H1 (cell line): ENCODE measurements at regions not wholly inside any gene's neighbourhood (a gene's known extent, or its start where the extent isn't known, plus 50 kb on each side); places are given as distances from the start of the nearest gene placed in this dataset.

Source experiments
- CTCF ChIA-PET: fragments of 300-600 bp; sonication (Branson Sonifier 250); formaldehyde crosslinking; loops from one replicate; lab custom pipeline; 2021; ENCODE audit not compliant: partially characterized antibody; lab: Charles Lee
- POLR2A ChIA-PET: fragments of 300-600 bp; sonication (Branson Sonifier 250); formaldehyde crosslinking; loops from one replicate; lab custom pipeline; 2021; ENCODE audit warnings: inconsistent platforms; ENCODE audit not compliant: partially characterized antibody; lab: Charles Lee
- DNase-seq, 2 experiments: peaks; one replicate each; pipeline versions ENCODE4 v3.0.0 to v3.0.0-alpha.2; 2010 to 2022; ENCODE audit warnings: low spot score in 2 of 2, low read depth in 1 of 2, mixed read lengths in 1 of 2
- FAIRE-seq: peaks from 2 replicates; lab custom pipeline; 2011; peaks lifted over from hg19 to GRCh38; lab: Jason Lieb, UNC
- H2AFZ ChIP-seq: 2 replicates; pipeline ENCODE4 v1.8.1; 2012; ENCODE audit warnings: low read length, inconsistent platforms
- H2AK5ac ChIP-seq: 2 replicates; pipeline ENCODE4 v1.6.1; 2013; ENCODE audit warnings: low read depth, low read length
- H2BK120ac ChIP-seq: replicated peaks from 2 replicates; pipeline ENCODE3; 2013; ENCODE audit warnings: low read depth, low read length, inconsistent platforms
- H2BK12ac ChIP-seq: 2 replicates; pipeline ENCODE4 v1.6.1; 2013; ENCODE audit warnings: low read depth, low read length
- H2BK15ac ChIP-seq: 2 replicates; pipeline ENCODE4 v1.6.1; 2013; ENCODE audit warnings: low read length
- H2BK20ac ChIP-seq: 2 replicates; pipeline ENCODE4 v1.6.1; 2013; ENCODE audit warnings: low read length
- H2BK5ac ChIP-seq: 2 replicates; pipeline ENCODE4 v1.6.1; 2013; ENCODE audit warnings: low read depth, low read length
- H3K14ac ChIP-seq: 2 replicates; pipeline ENCODE4 v1.6.1; 2013; ENCODE audit warnings: inconsistent platforms; ENCODE audit not compliant: insufficient read length
- H3K18ac ChIP-seq: 2 replicates; pipeline ENCODE4 v1.6.1; 2013; ENCODE audit warnings: low read length; ENCODE audit errors: extremely low read depth
- H3K23ac ChIP-seq: 2 replicates; pipeline ENCODE4 v1.6.1; 2013; ENCODE audit warnings: inconsistent platforms; ENCODE audit not compliant: insufficient read length
- H3K23me2 ChIP-seq: 2 replicates; pipeline ENCODE4 v1.6.1; 2013; ENCODE audit warnings: low read depth, low read length
- H3K27ac ChIP-seq: 2 replicates; pipeline ENCODE4 v1.6.1; 2011; ENCODE audit warnings: low read depth, low read length, inconsistent platforms
- H3K27me3 ChIP-seq, 4 experiments: replicated peaks in 1 of 4; 1 replicate in 1 of 4; 2 replicates in 3 of 4; pipeline versions ENCODE4 v1.6.1 to v1.8.1; 2011 to 2013; ENCODE audit warnings: low read length in 3 of 4, mild to moderate bottlenecking in 3 of 4, inconsistent platforms in 2 of 4, mixed read lengths in 2 of 4, moderate library complexity in 1 of 4; ENCODE audit not compliant: control insufficient read depth in 3 of 4, insufficient read depth in 3 of 4; ENCODE audit errors: extremely low read depth in 1 of 4
- H3K36me3 ChIP-seq, 4 experiments: 2 replicates each; pipeline versions ENCODE4 v1.6.1 to v1.8.1; 2011 to 2013; ENCODE audit warnings: mild to moderate bottlenecking in 4 of 4, low read length in 3 of 4, moderate library complexity in 2 of 4, control low read depth in 1 of 4, inconsistent platforms in 1 of 4; ENCODE audit not compliant: insufficient read depth in 4 of 4, control insufficient read depth in 2 of 4
- H3K4ac ChIP-seq: replicated peaks from 2 replicates; pipeline ENCODE3; 2013; ENCODE audit warnings: low read length, low read depth, mixed read lengths, inconsistent platforms; ENCODE audit not compliant: insufficient read length
- H3K4me1 ChIP-seq, 4 experiments: replicated peaks in 1 of 4; 1 replicate in 1 of 4; 2 replicates in 3 of 4; pipeline versions ENCODE4 v1.6.1 to v1.8.1; 2011 to 2013; ENCODE audit warnings: low read length in 3 of 4, inconsistent platforms in 2 of 4, mixed read lengths in 1 of 4; ENCODE audit not compliant: insufficient read depth in 4 of 4, control insufficient read depth in 3 of 4
- H3K4me2 ChIP-seq, 2 experiments: 2 replicates each; pipeline versions ENCODE4 v1.6.1 to v1.8.1; 2011 to 2013; ENCODE audit warnings: low read depth in 2 of 2, low read length in 2 of 2, control low read depth in 1 of 2, inconsistent platforms in 1 of 2, mild to moderate bottlenecking in 1 of 2; ENCODE audit not compliant: insufficient read depth in 1 of 2
- H3K4me3 ChIP-seq, 4 experiments: fragments of 200-600, 300-600 bp in 1 of 4; sonication (generic), shearing (Covaris generic), sonication (Bioruptor Twin) in 1 of 4; 2 replicates each; pipeline versions ENCODE4 v1.5.1 to v1.8.1; 2011 to 2016; ENCODE audit warnings: low read length in 4 of 4, low read depth in 3 of 4, control low read depth in 2 of 4, inconsistent platforms in 2 of 4, mild to moderate bottlenecking in 2 of 4, mixed read lengths in 1 of 4, moderate library complexity in 1 of 4; ENCODE audit not compliant: insufficient read depth in 2 of 4; ENCODE audit errors: extremely low read depth in 1 of 4
- H3K56ac ChIP-seq: replicated peaks from 2 replicates; pipeline ENCODE3; 2013; ENCODE audit warnings: low read depth, mild to moderate bottlenecking, mixed read lengths, low read length, inconsistent platforms; ENCODE audit not compliant: insufficient read length
- H3K79me1 ChIP-seq: 2 replicates; pipeline ENCODE4 v1.6.1; 2013; ENCODE audit warnings: low read depth, low read length, control low read depth
- H3K79me2 ChIP-seq, 2 experiments: 2 replicates each; pipeline versions ENCODE4 v1.6.1 to v1.8.1; 2012 to 2013; ENCODE audit warnings: low read length in 2 of 2, mild to moderate bottlenecking in 2 of 2, inconsistent platforms in 1 of 2; ENCODE audit not compliant: insufficient read depth in 2 of 2, control insufficient read depth in 1 of 2
- H3K9ac ChIP-seq, 4 experiments: replicated peaks in 1 of 4; 1 replicate in 1 of 4; 2 replicates in 3 of 4; pipeline versions ENCODE4 v1.6.1 to v1.8.1; 2011 to 2013; ENCODE audit warnings: low read depth in 3 of 4, low read length in 3 of 4, control low read depth in 2 of 4, mild to moderate bottlenecking in 2 of 4, moderate library complexity in 2 of 4, inconsistent platforms in 1 of 4; ENCODE audit errors: extremely low read depth in 1 of 4
- H3K9me3 ChIP-seq, 2 experiments: 2 replicates each; pipeline versions ENCODE4 v1.6.1 to v1.8.1; 2012 to 2013; ENCODE audit warnings: mild to moderate bottlenecking in 2 of 2, moderate library complexity in 2 of 2, control low read depth in 1 of 2, inconsistent platforms in 1 of 2, low read depth in 1 of 2, low read length in 1 of 2, mixed read lengths in 1 of 2; ENCODE audit not compliant: insufficient read depth in 2 of 2
- H4K20me1 ChIP-seq, 2 experiments: replicated peaks in 1 of 2; 2 replicates each; pipeline versions ENCODE3 to v1.8.1; 2011 to 2013; ENCODE audit warnings: inconsistent platforms in 2 of 2, low read length in 2 of 2, mild to moderate bottlenecking in 1 of 2; ENCODE audit not compliant: insufficient read depth in 2 of 2, control insufficient read depth in 1 of 2
- H4K5ac ChIP-seq: 2 replicates; pipeline ENCODE4 v1.6.1; 2013; ENCODE audit warnings: low read length, low read depth, mixed read lengths, inconsistent platforms; ENCODE audit not compliant: insufficient read length
- H4K8ac ChIP-seq: 2 replicates; pipeline ENCODE4 v1.8.0; 2013; ENCODE audit warnings: mild to moderate bottlenecking, moderate library complexity, low read length, inconsistent platforms; ENCODE audit not compliant: insufficient read depth; ENCODE audit errors: extremely low read depth
- H4K91ac ChIP-seq: replicated peaks from 2 replicates; pipeline ENCODE3; 2013; ENCODE audit warnings: low read length, mixed read lengths, inconsistent platforms; ENCODE audit not compliant: insufficient read length
- CHD1 ChIP-seq: IDR thresholded peaks from 2 replicates; pipeline ENCODE4 v1.6.1; 2012; ENCODE audit warnings: low read depth, low read length, improper control_type of control experiment
- CHD2 ChIP-seq: IDR thresholded peaks from 2 replicates; pipeline ENCODE4 v1.6.1; 2012; ENCODE audit warnings: low read length, improper control_type of control experiment
- CTCF ChIP-seq, 3 experiments: IDR thresholded peaks; 1 replicate in 2 of 3; 2 replicates in 1 of 3; pipeline versions ENCODE4 v1.5.1 to v1.6.1; 2011; ENCODE audit warnings: low read length in 3 of 3, mild to moderate bottlenecking in 3 of 3, inconsistent platforms in 2 of 3, low read depth in 1 of 3, moderate library complexity in 1 of 3; ENCODE audit not compliant: insufficient read depth in 1 of 3; ENCODE audit errors: control extremely low read depth in 1 of 3
- JUN ChIP-seq: IDR thresholded peaks from 2 replicates; pipeline ENCODE4 v1.6.1; 2011; ENCODE audit warnings: low read depth, mild to moderate bottlenecking, improper control_type of control experiment, low read length
- NANOG ChIP-seq: IDR thresholded peaks from 2 replicates; pipeline ENCODE4 v1.6.1; 2011; ENCODE audit warnings: low read length, low read depth, mild to moderate bottlenecking, inconsistent platforms; ENCODE audit not compliant: insufficient read depth, poor library complexity, severe bottlenecking
- PHF8 ChIP-seq: fragments of 200-600 bp; sonication (generic); conservative IDR thresholded peaks from 2 replicates; pipeline ENCODE4 v1.7.1; 2012; ENCODE audit warnings: low read depth, mild to moderate bottlenecking, inconsistent platforms, low read length, moderate library complexity
- RFX5 ChIP-seq: IDR thresholded peaks from 2 replicates; pipeline ENCODE4 v1.6.1; 2011; ENCODE audit warnings: low read depth, low read length, improper control_type of control experiment, borderline replicate concordance
- RNF2 ChIP-seq: fragments of 200-900, 300-1000 bp; sonication (generic); IDR thresholded peaks from 2 replicates; pipeline ENCODE4 v1.7.1; 2016; ENCODE audit warnings: borderline replicate concordance, low read depth, mild to moderate bottlenecking, antibody characterized with exemption, low read length; ENCODE audit not compliant: poor library complexity, severe bottlenecking; ENCODE audit errors: missing control alignments
- SAP30 ChIP-seq: fragments of 300-600 bp; sonication (generic); IDR thresholded peaks from 2 replicates; pipeline ENCODE4 v1.7.1; 2012; ENCODE audit warnings: low read length, moderate library complexity, mild to moderate bottlenecking, inconsistent platforms; ENCODE audit not compliant: insufficient read depth, insufficient replicate concordance
- USF2 ChIP-seq: IDR thresholded peaks from 2 replicates; pipeline ENCODE4 v1.6.1; 2011; ENCODE audit warnings: low read length, improper control_type of control experiment
- WGBS, 2 experiments: shearing (Covaris generic) in 1 of 2; methylation state at CpG; one replicate each; pipeline versions ENCODE4 v1.1.6 to v1.1.7; 2013 to 2015; ENCODE audit warnings: low lambda C conversion rate in 2 of 2, mixed read lengths in 2 of 2, inconsistent platforms in 1 of 2, low coverage in 1 of 2, missing lambda C conversion rate in 1 of 2; ENCODE audit not compliant: insufficient replicate concordance in 2 of 2, insufficient coverage in 1 of 2, insufficient read length in 1 of 2; ENCODE audit errors: extremely low coverage in 1 of 2, missing lambda C conversion rate in 1 of 2; 5-methylcytosine and 5-hydroxymethylcytosine counted together

GRCh38 chrX:7500386-7500785 is 342.6 kb upstream of the VCX start:
- no peak overlapping the region for H3K18ac ChIP-seq
- H2BK120ac ChIP-seq = no peak overlapping the region
- no peaks in the 10 kb centered on the region for H3K79me2 ChIP-seq
- FAIRE-seq (no peak), DNase-seq (no peak)
- H2BK15ac ChIP-seq = no peak overlapping the region
- ChIA-PET POLR2A (no interaction called here), CTCF (no interaction called here)
- H2AFZ ChIP-seq = no peak overlapping the region
- no peaks in the 10 kb centered on the region for H3K36me3 ChIP-seq
- H3K79me1 ChIP-seq = no peaks in the 10 kb centered on the region
- no peak overlapping the region for H3K27ac ChIP-seq
- H3K4me1 ChIP-seq = no peaks in the 10 kb centered on the region; a peak in 1 of 7 replicates
- no peak overlapping the region for H2BK5ac ChIP-seq
- no peak overlapping the region for H3K4ac ChIP-seq
- no peak overlapping the region for H2BK20ac ChIP-seq
- WGBS, 2 experiments = 75% methylated on average over 3 of the region's 3 CpGs; no CpG with 5 or more reads in 1 of the 2 experiments
- no peak overlapping the region for H3K4me2 ChIP-seq
- H3K9ac ChIP-seq = no peak overlapping the region
- H3K23ac ChIP-seq = no peak overlapping the region
- no peak overlapping the region for H3K14ac ChIP-seq
- no peaks in the 10 kb centered on the region for H4K20me1 ChIP-seq
- H4K5ac ChIP-seq = no peak overlapping the region
- no peak overlapping the region for H2BK12ac ChIP-seq
- no peak overlapping the region for H3K4me3 ChIP-seq
- no peaks in the 10 kb centered on the region for H3K23me2 ChIP-seq
- H2AK5ac ChIP-seq = no peak overlapping the region
- H4K8ac ChIP-seq = no peak overlapping the region
- no peaks in the 10 kb centered on the region for H3K27me3 ChIP-seq
- H3K56ac ChIP-seq = no peak overlapping the region
- H3K9me3 ChIP-seq = no peaks in the 10 kb centered on the region
- no peak overlapping the region for H4K91ac ChIP-seq
- TF ChIP-seq USF2 (no peak), RFX5 (no peak), RNF2 (no peak), JUN (no peak), CHD2 (no peak), PHF8 (no peak), CHD1 (no peak), CTCF (IDR thresholded peaks at IDR 0.05; ENCODE audit: control extremely low read depth in 1 of 3, insufficient read depth in 1 of 3, low read depth in 1 of 3, low read length in 3 of 3) (no peak), SAP30 (no peak), NANOG (no peak)
